H1 (cell line): ENCODE measurements at regions not wholly inside any gene's neighbourhood (a gene's known extent, or its start where the extent isn't known, plus 50 kb on each side); places are given as distances from the start of the nearest gene placed in this dataset.

Experiments used
- CTCF ChIA-PET: fragments of 300-600 bp; sonication (Branson Sonifier 250); formaldehyde crosslinking; loops from one replicate; lab custom pipeline; 2021; ENCODE audit not compliant: partially characterized antibody; lab: Charles Lee
- POLR2A ChIA-PET: fragments of 300-600 bp; sonication (Branson Sonifier 250); formaldehyde crosslinking; loops from one replicate; lab custom pipeline; 2021; ENCODE audit warnings: inconsistent platforms; ENCODE audit not compliant: partially characterized antibody; lab: Charles Lee
- DNase-seq, 2 experiments: peaks; one replicate each; pipeline versions ENCODE4 v3.0.0 to v3.0.0-alpha.2; 2010 to 2022; ENCODE audit warnings: low spot score in 2 of 2, low read depth in 1 of 2, mixed read lengths in 1 of 2
- FAIRE-seq: peaks from 2 replicates; lab custom pipeline; 2011; peaks lifted over from hg19 to GRCh38; lab: Jason Lieb, UNC
- H2AFZ ChIP-seq: 2 replicates; pipeline ENCODE4 v1.8.1; 2012; ENCODE audit warnings: low read length, inconsistent platforms
- H2AK5ac ChIP-seq: 2 replicates; pipeline ENCODE4 v1.6.1; 2013; ENCODE audit warnings: low read depth, low read length
- H2BK120ac ChIP-seq: replicated peaks from 2 replicates; pipeline ENCODE3; 2013; ENCODE audit warnings: low read depth, low read length, inconsistent platforms
- H2BK12ac ChIP-seq: 2 replicates; pipeline ENCODE4 v1.6.1; 2013; ENCODE audit warnings: low read depth, low read length
- H2BK15ac ChIP-seq: 2 replicates; pipeline ENCODE4 v1.6.1; 2013; ENCODE audit warnings: low read length
- H2BK20ac ChIP-seq: 2 replicates; pipeline ENCODE4 v1.6.1; 2013; ENCODE audit warnings: low read length
- H2BK5ac ChIP-seq: 2 replicates; pipeline ENCODE4 v1.6.1; 2013; ENCODE audit warnings: low read depth, low read length
- H3K14ac ChIP-seq: 2 replicates; pipeline ENCODE4 v1.6.1; 2013; ENCODE audit warnings: inconsistent platforms; ENCODE audit not compliant: insufficient read length
- H3K18ac ChIP-seq: 2 replicates; pipeline ENCODE4 v1.6.1; 2013; ENCODE audit warnings: low read length; ENCODE audit errors: extremely low read depth
- H3K23ac ChIP-seq: 2 replicates; pipeline ENCODE4 v1.6.1; 2013; ENCODE audit warnings: inconsistent platforms; ENCODE audit not compliant: insufficient read length
- H3K23me2 ChIP-seq: 2 replicates; pipeline ENCODE4 v1.6.1; 2013; ENCODE audit warnings: low read depth, low read length
- H3K27ac ChIP-seq: 2 replicates; pipeline ENCODE4 v1.6.1; 2011; ENCODE audit warnings: low read depth, low read length, inconsistent platforms
- H3K27me3 ChIP-seq, 4 experiments: replicated peaks in 1 of 4; 1 replicate in 1 of 4; 2 replicates in 3 of 4; pipeline versions ENCODE4 v1.6.1 to v1.8.1; 2011 to 2013; ENCODE audit warnings: low read length in 3 of 4, mild to moderate bottlenecking in 3 of 4, inconsistent platforms in 2 of 4, mixed read lengths in 2 of 4, moderate library complexity in 1 of 4; ENCODE audit not compliant: control insufficient read depth in 3 of 4, insufficient read depth in 3 of 4; ENCODE audit errors: extremely low read depth in 1 of 4
- H3K36me3 ChIP-seq, 4 experiments: 2 replicates each; pipeline versions ENCODE4 v1.6.1 to v1.8.1; 2011 to 2013; ENCODE audit warnings: mild to moderate bottlenecking in 4 of 4, low read length in 3 of 4, moderate library complexity in 2 of 4, control low read depth in 1 of 4, inconsistent platforms in 1 of 4; ENCODE audit not compliant: insufficient read depth in 4 of 4, control insufficient read depth in 2 of 4
- H3K4ac ChIP-seq: replicated peaks from 2 replicates; pipeline ENCODE3; 2013; ENCODE audit warnings: low read length, low read depth, mixed read lengths, inconsistent platforms; ENCODE audit not compliant: insufficient read length
- H3K4me1 ChIP-seq, 4 experiments: replicated peaks in 1 of 4; 1 replicate in 1 of 4; 2 replicates in 3 of 4; pipeline versions ENCODE4 v1.6.1 to v1.8.1; 2011 to 2013; ENCODE audit warnings: low read length in 3 of 4, inconsistent platforms in 2 of 4, mixed read lengths in 1 of 4; ENCODE audit not compliant: insufficient read depth in 4 of 4, control insufficient read depth in 3 of 4
- H3K4me2 ChIP-seq, 2 experiments: 2 replicates each; pipeline versions ENCODE4 v1.6.1 to v1.8.1; 2011 to 2013; ENCODE audit warnings: low read depth in 2 of 2, low read length in 2 of 2, control low read depth in 1 of 2, inconsistent platforms in 1 of 2, mild to moderate bottlenecking in 1 of 2; ENCODE audit not compliant: insufficient read depth in 1 of 2
- H3K4me3 ChIP-seq, 4 experiments: fragments of 200-600, 300-600 bp in 1 of 4; sonication (generic), shearing (Covaris generic), sonication (Bioruptor Twin) in 1 of 4; 2 replicates each; pipeline versions ENCODE4 v1.5.1 to v1.8.1; 2011 to 2016; ENCODE audit warnings: low read length in 4 of 4, low read depth in 3 of 4, control low read depth in 2 of 4, inconsistent platforms in 2 of 4, mild to moderate bottlenecking in 2 of 4, mixed read lengths in 1 of 4, moderate library complexity in 1 of 4; ENCODE audit not compliant: insufficient read depth in 2 of 4; ENCODE audit errors: extremely low read depth in 1 of 4
- H3K56ac ChIP-seq: replicated peaks from 2 replicates; pipeline ENCODE3; 2013; ENCODE audit warnings: low read depth, mild to moderate bottlenecking, mixed read lengths, low read length, inconsistent platforms; ENCODE audit not compliant: insufficient read length
- H3K79me1 ChIP-seq: 2 replicates; pipeline ENCODE4 v1.6.1; 2013; ENCODE audit warnings: low read depth, low read length, control low read depth
- H3K79me2 ChIP-seq, 2 experiments: 2 replicates each; pipeline versions ENCODE4 v1.6.1 to v1.8.1; 2012 to 2013; ENCODE audit warnings: low read length in 2 of 2, mild to moderate bottlenecking in 2 of 2, inconsistent platforms in 1 of 2; ENCODE audit not compliant: insufficient read depth in 2 of 2, control insufficient read depth in 1 of 2
- H3K9ac ChIP-seq, 4 experiments: replicated peaks in 1 of 4; 1 replicate in 1 of 4; 2 replicates in 3 of 4; pipeline versions ENCODE4 v1.6.1 to v1.8.1; 2011 to 2013; ENCODE audit warnings: low read depth in 3 of 4, low read length in 3 of 4, control low read depth in 2 of 4, mild to moderate bottlenecking in 2 of 4, moderate library complexity in 2 of 4, inconsistent platforms in 1 of 4; ENCODE audit errors: extremely low read depth in 1 of 4
- H3K9me3 ChIP-seq, 2 experiments: 2 replicates each; pipeline versions ENCODE4 v1.6.1 to v1.8.1; 2012 to 2013; ENCODE audit warnings: mild to moderate bottlenecking in 2 of 2, moderate library complexity in 2 of 2, control low read depth in 1 of 2, inconsistent platforms in 1 of 2, low read depth in 1 of 2, low read length in 1 of 2, mixed read lengths in 1 of 2; ENCODE audit not compliant: insufficient read depth in 2 of 2
- H4K20me1 ChIP-seq, 2 experiments: replicated peaks in 1 of 2; 2 replicates each; pipeline versions ENCODE3 to v1.8.1; 2011 to 2013; ENCODE audit warnings: inconsistent platforms in 2 of 2, low read length in 2 of 2, mild to moderate bottlenecking in 1 of 2; ENCODE audit not compliant: insufficient read depth in 2 of 2, control insufficient read depth in 1 of 2
- H4K5ac ChIP-seq: 2 replicates; pipeline ENCODE4 v1.6.1; 2013; ENCODE audit warnings: low read length, low read depth, mixed read lengths, inconsistent platforms; ENCODE audit not compliant: insufficient read length
- H4K8ac ChIP-seq: 2 replicates; pipeline ENCODE4 v1.8.0; 2013; ENCODE audit warnings: mild to moderate bottlenecking, moderate library complexity, low read length, inconsistent platforms; ENCODE audit not compliant: insufficient read depth; ENCODE audit errors: extremely low read depth
- H4K91ac ChIP-seq: replicated peaks from 2 replicates; pipeline ENCODE3; 2013; ENCODE audit warnings: low read length, mixed read lengths, inconsistent platforms; ENCODE audit not compliant: insufficient read length
- RFX5 ChIP-seq: IDR thresholded peaks from 2 replicates; pipeline ENCODE4 v1.6.1; 2011; ENCODE audit warnings: low read depth, low read length, improper control_type of control experiment, borderline replicate concordance
- SIRT6 ChIP-seq: IDR thresholded peaks from one replicate; pipeline ENCODE4 v1.7.1; 2012; ENCODE audit warnings: low read length, inconsistent platforms
- WGBS, 2 experiments: shearing (Covaris generic) in 1 of 2; methylation state at CpG; one replicate each; pipeline versions ENCODE4 v1.1.6 to v1.1.7; 2013 to 2015; ENCODE audit warnings: low lambda C conversion rate in 2 of 2, mixed read lengths in 2 of 2, inconsistent platforms in 1 of 2, low coverage in 1 of 2, missing lambda C conversion rate in 1 of 2; ENCODE audit not compliant: insufficient replicate concordance in 2 of 2, insufficient coverage in 1 of 2, insufficient read length in 1 of 2; ENCODE audit errors: extremely low coverage in 1 of 2, missing lambda C conversion rate in 1 of 2; 5-methylcytosine and 5-hydroxymethylcytosine counted together

DNA sequence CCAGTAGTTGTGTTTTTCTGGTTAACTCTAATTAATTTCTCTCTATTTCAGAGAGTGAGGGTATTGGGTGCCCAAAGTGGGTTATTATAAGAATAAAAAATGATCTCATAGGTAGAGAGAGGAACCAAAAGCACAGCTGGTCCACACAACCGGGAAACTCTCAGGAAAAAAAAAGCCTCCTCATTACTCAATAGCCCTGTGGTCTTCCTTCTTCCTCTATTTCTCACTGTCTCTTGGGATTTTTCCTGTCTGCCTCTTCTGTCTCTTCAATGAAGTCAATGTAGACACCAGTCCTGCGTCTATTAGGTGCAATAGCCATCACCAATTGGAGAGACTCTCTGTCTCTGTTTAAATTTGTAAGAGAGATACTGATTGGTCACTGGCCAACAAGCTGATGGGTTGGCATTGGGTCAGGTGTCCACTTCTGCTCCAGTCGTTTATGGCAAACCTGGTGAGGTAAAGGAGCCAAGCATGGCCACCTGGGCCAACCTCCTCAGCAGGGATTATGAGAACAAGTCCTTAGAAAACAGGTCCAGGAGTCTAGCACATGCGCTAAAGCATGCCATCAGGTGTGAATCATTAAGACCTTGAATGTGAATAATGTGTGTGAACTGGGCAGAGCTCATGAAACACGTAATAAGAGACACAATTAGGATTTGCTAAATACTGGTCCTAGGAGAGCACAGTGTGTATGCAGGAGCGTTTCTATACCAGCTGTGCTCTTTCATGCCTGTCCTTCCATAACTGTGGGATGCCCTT lies 443.0 kb upstream of the RUNX1 start:
- H3K18ac ChIP-seq: no peak overlapping the region
- no peak overlapping the region for H2BK20ac ChIP-seq
- no peak overlapping the region for H4K5ac ChIP-seq
- FAIRE-seq (no peak), DNase-seq (no peak)
- no peaks in the 10 kb centered on the region for H3K79me1 ChIP-seq
- no peak overlapping the region for H3K4me2 ChIP-seq
- TF ChIP-seq RFX5 (no peak), SIRT6 (no peak)
- H3K4ac ChIP-seq: no peak overlapping the region
- no peaks in the 10 kb centered on the region for H3K4me1 ChIP-seq
- no peaks in the 10 kb centered on the region for H3K79me2 ChIP-seq
- H3K23ac ChIP-seq: no peak overlapping the region
- 87% methylated on average over 6 of the region's 6 CpGs; no CpG with 5 or more reads in 1 of the 2 experiments for WGBS, 2 experiments
- no peak overlapping the region for H3K27ac ChIP-seq
- H2BK12ac ChIP-seq: no peak overlapping the region
- no peak overlapping the region for H2BK15ac ChIP-seq
- H2AK5ac ChIP-seq: no peak overlapping the region
- H4K8ac ChIP-seq: no peak overlapping the region
- H4K20me1 ChIP-seq: no peaks in the 10 kb centered on the region
- ChIA-PET CTCF (interaction anchor here (0.6 kb wide), 1 partner anchor 384 kb away, joined by 3 read pairs; no protein-coding TSS in a partner anchor), POLR2A (no interaction called here)
- H3K4me3 ChIP-seq: no peak overlapping the region
- no peaks in the 10 kb centered on the region for H3K36me3 ChIP-seq
- H2AFZ ChIP-seq: no peak overlapping the region
- H3K9me3 ChIP-seq: no peaks in the 10 kb centered on the region
- H2BK5ac ChIP-seq: no peak overlapping the region
- H3K56ac ChIP-seq: no peak overlapping the region
- no peak overlapping the region for H4K91ac ChIP-seq
- no peaks in the 10 kb centered on the region for H3K27me3 ChIP-seq
- no peak overlapping the region for H3K9ac ChIP-seq
- H3K23me2 ChIP-seq: no peaks in the 10 kb centered on the region
- no peak overlapping the region for H2BK120ac ChIP-seq
- H3K14ac ChIP-seq: no peak overlapping the region
